ENCODE measurements at regions not wholly inside any gene's neighbourhood (a gene's known extent, or its start where the extent isn't known, plus 50 kb on each side); places are given as distances from the start of the nearest gene placed in this dataset.

- ChIA-PET CTCF (ENCODE audit: partially characterized antibody) (no interaction called here), POLR2A (ENCODE audit: partially characterized antibody) (no interaction called here)
- Histone ChIP-seq H3K4ac (replicated peaks; ENCODE audit: insufficient read length, low read depth, low read length) (no peak overlapping the region), H3K27ac (ENCODE audit: low read depth, low read length) (no peak overlapping the region), H3K9me3 (ENCODE audit: insufficient read depth in 2 of 2, low read depth in 1 of 2, low read length in 1 of 2) (peaks cover 13 to 85% of the 10 kb centered on the region in 2 experiments), H4K20me1 (replicated peaks in 1 of 2; ENCODE audit: control insufficient read depth in 1 of 2, insufficient read depth in 2 of 2, low read length in 2 of 2) (no peaks in the 10 kb centered on the region), H3K4me3 (ENCODE audit: extremely low read depth in 1 of 4, insufficient read depth in 2 of 4, low read depth in 3 of 4, low read length in 4 of 4) (no peak overlapping the region), H3K14ac (ENCODE audit: insufficient read length) (no peak overlapping the region), H2BK15ac (ENCODE audit: low read length) (no peak overlapping the region), H4K91ac (replicated peaks; ENCODE audit: insufficient read length, low read length) (no peak overlapping the region), H3K27me3 (replicated peaks in 1 of 4; ENCODE audit: control insufficient read depth in 3 of 4, extremely low read depth in 1 of 4, insufficient read depth in 3 of 4, low read length in 3 of 4) (no peaks in the 10 kb centered on the region), H3K9ac (replicated peaks in 1 of 4; ENCODE audit: extremely low read depth in 1 of 4, low read depth in 3 of 4, low read length in 3 of 4) (no peak overlapping the region), H2BK120ac (replicated peaks; ENCODE audit: low read depth, low read length) (no peak overlapping the region), H2AFZ (ENCODE audit: low read length) (no peak overlapping the region), H2BK12ac (ENCODE audit: low read depth, low read length) (no peak overlapping the region), H3K23ac (ENCODE audit: insufficient read length) (no peak overlapping the region), H3K79me2 (ENCODE audit: control insufficient read depth in 1 of 2, insufficient read depth in 2 of 2, low read length in 2 of 2) (no peaks in the 10 kb centered on the region), H2BK20ac (ENCODE audit: low read length) (no peak overlapping the region), H2AK5ac (ENCODE audit: low read depth, low read length) (no peak overlapping the region), H2BK5ac (ENCODE audit: low read depth, low read length) (no peak overlapping the region), H3K4me1 (replicated peaks in 1 of 4; ENCODE audit: control insufficient read depth in 3 of 4, insufficient read depth in 4 of 4, low read length in 3 of 4) (no peaks in the 10 kb centered on the region), H3K23me2 (ENCODE audit: low read depth, low read length) (0 out of 2 replicates have a peak, but pooled peaks cover under 1% of the 10 kb centered on the region), H3K79me1 (ENCODE audit: low read depth, low read length) (no peaks in the 10 kb centered on the region), H4K5ac (ENCODE audit: insufficient read length, low read depth, low read length) (no peak overlapping the region), H4K8ac (ENCODE audit: extremely low read depth, insufficient read depth, low read length) (no peak overlapping the region), H3K56ac (replicated peaks; ENCODE audit: insufficient read length, low read depth, low read length) (no peak overlapping the region), H3K18ac (ENCODE audit: extremely low read depth, low read length) (no peak overlapping the region), H3K36me3 (ENCODE audit: control insufficient read depth in 2 of 4, insufficient read depth in 4 of 4, low read length in 3 of 4) (no peaks in the 10 kb centered on the region; a peak in 2 of 8 replicates), H3K4me2 (ENCODE audit: insufficient read depth in 1 of 2, low read depth in 2 of 2, low read length in 2 of 2) (no peak overlapping the region)
- TF ChIP-seq SAP30 (IDR thresholded peaks at IDR 0.05; ENCODE audit: insufficient read depth, insufficient replicate concordance, low read length) (no peak), MAFK (IDR thresholded peaks at IDR 0.05; ENCODE audit: low read depth, low read length) (no peak), CREB1 (IDR thresholded peaks at IDR 0.05) (no peak), SP1 (IDR thresholded peaks at IDR 0.05; ENCODE audit: low read depth, low read length) (no peak), E2F6 (IDR thresholded peaks at IDR 0.05) (no peak), CHD2 (IDR thresholded peaks at IDR 0.05; ENCODE audit: low read length) (no peak), USF2 (IDR thresholded peaks at IDR 0.05; ENCODE audit: low read length) (no peak), KDM1A (IDR thresholded peaks at IDR 0.05; ENCODE audit: borderline replicate concordance, low read length) (no peak), JUND (IDR thresholded peaks at IDR 0.05; ENCODE audit: low read length) (no peak), CEBPB (IDR thresholded peaks at IDR 0.05; ENCODE audit: low read depth, low read length) (no peak), RXRA (IDR thresholded peaks at IDR 0.05; ENCODE audit: insufficient read depth, low read depth, low read length) (no peak), EGR1 (IDR thresholded peaks at IDR 0.05; ENCODE audit: borderline replicate concordance, low read depth, low read length) (no peak), SRF (IDR thresholded peaks at IDR 0.05; ENCODE audit: low read depth, low read length) (no peak), POLR2A (IDR thresholded peaks at IDR 0.05; ENCODE audit: control extremely low read depth in 1 of 2, low read depth in 2 of 2, low read length in 2 of 2) (no peak), BACH1 (IDR thresholded peaks at IDR 0.05; ENCODE audit: low read length) (no peak), GTF2F1 (IDR thresholded peaks at IDR 0.05; ENCODE audit: borderline replicate concordance, low read depth, low read length) (no peak)
- DNase-seq (ENCODE audit: low read depth in 1 of 2, low spot score in 2 of 2): no peak
- WGBS, 2 experiments (ENCODE audit: extremely low coverage in 1 of 2, insufficient coverage in 1 of 2, insufficient read length in 1 of 2, insufficient replicate concordance in 2 of 2, low coverage in 1 of 2, low lambda C conversion rate in 2 of 2, missing lambda C conversion rate in 1 of 2): 74% methylated on average over 3 of the region's 6 CpGs; no CpG with 5 or more reads in 1 of the 2 experiments
- FAIRE-seq: no peak
Measured at GRCh38 chr14:105665951-105666277, 139.5 kb downstream of the TMEM121 start.

All from H1 (cell line).